Ascending aorta (tissue), 2 donors: ENCODE measurements at regions not wholly inside any gene's neighbourhood (a gene's known extent, or its start where the extent isn't known, plus 50 kb on each side); places are given as distances from the start of the nearest gene placed in this dataset.
A peak's percentile ranks its signal among the peaks of the same experiment; 100 is the strongest.

Source experiments
- DNase-seq, 2 donors: peaks; one replicate each; pipeline ENCODE4 v3.0.0-alpha.2; 2019; ENCODE audit warnings: low spot score in 2 of 2
- H3K27ac ChIP-seq, 2 donors: fragments of 200-600 bp; sonication (generic); one replicate each; pipeline ENCODE4 v1.5.1; 2016 to 2017; ENCODE audit warnings: mild to moderate bottlenecking in 1 of 2
- H3K27me3 ChIP-seq: fragments of 200-600 bp; sonication (generic); one replicate; pipeline ENCODE4 v1.5.1; 2017
- H3K36me3 ChIP-seq, 2 donors: fragments of 200-600 bp; sonication (generic); one replicate each; pipeline ENCODE4 v1.5.1; 2016
- H3K4me1 ChIP-seq, 2 donors: fragments of 200-600 bp; sonication (generic); one replicate each; pipeline ENCODE4 v1.5.1; 2016 to 2017; ENCODE audit warnings: mild to moderate bottlenecking in 1 of 2
- H3K4me3 ChIP-seq, 2 donors: fragments of 200-600 bp; sonication (generic); one replicate each; pipeline ENCODE4 v1.5.1; 2016 to 2017; ENCODE audit warnings: mild to moderate bottlenecking in 1 of 2
- H3K9me3 ChIP-seq, 2 donors: fragments of 200-600 bp; sonication (generic); one replicate each; pipeline ENCODE4 v1.5.1; 2016
- CTCF ChIP-seq, 3 experiments: fragments of 200-600 bp in 2 of 3; fragments of 450-650 bp in 1 of 3; sonication (generic) in 2 of 3; IDR thresholded peaks; one replicate each; pipeline ENCODE4 v1.5.1; 2016 to 2019; ENCODE audit warnings: antibody characterized with exemption in 3 of 3, mild to moderate bottlenecking in 1 of 3, moderate library complexity in 1 of 3
- intact Hi-C: fragments of 100-400 bp; cut with DNase I; formaldehyde crosslinking; loops from one replicate; pipeline ENCODE4 v1.15.1; 2023

GRCh38 chr1:9429342-9429711 is 109.9 kb upstream of the SLC25A33 start:
- no peak for TF ChIP-seq CTCF (IDR thresholded peaks at IDR 0.05)
- intact Hi-C loops, result loop anchor here (1.0 to 2.0 kb wide), 2 partner anchors 12 to 15 kb away; no protein-coding TSS in a partner anchor
- Histone ChIP-seq H3K4me3 (peak overlapping the region; percentile 49 to 65), H3K27ac (peak overlapping the region; percentile 85 to 86), H3K36me3 (no peaks in the 10 kb centered on the region), H3K9me3 (no peaks in the 10 kb centered on the region), H3K4me1 (peaks cover 3 to 10% of the 10 kb centered on the region in 2 donors), H3K27me3 (no peaks in the 10 kb centered on the region)
- DNase-seq, result no peak

DNA sequence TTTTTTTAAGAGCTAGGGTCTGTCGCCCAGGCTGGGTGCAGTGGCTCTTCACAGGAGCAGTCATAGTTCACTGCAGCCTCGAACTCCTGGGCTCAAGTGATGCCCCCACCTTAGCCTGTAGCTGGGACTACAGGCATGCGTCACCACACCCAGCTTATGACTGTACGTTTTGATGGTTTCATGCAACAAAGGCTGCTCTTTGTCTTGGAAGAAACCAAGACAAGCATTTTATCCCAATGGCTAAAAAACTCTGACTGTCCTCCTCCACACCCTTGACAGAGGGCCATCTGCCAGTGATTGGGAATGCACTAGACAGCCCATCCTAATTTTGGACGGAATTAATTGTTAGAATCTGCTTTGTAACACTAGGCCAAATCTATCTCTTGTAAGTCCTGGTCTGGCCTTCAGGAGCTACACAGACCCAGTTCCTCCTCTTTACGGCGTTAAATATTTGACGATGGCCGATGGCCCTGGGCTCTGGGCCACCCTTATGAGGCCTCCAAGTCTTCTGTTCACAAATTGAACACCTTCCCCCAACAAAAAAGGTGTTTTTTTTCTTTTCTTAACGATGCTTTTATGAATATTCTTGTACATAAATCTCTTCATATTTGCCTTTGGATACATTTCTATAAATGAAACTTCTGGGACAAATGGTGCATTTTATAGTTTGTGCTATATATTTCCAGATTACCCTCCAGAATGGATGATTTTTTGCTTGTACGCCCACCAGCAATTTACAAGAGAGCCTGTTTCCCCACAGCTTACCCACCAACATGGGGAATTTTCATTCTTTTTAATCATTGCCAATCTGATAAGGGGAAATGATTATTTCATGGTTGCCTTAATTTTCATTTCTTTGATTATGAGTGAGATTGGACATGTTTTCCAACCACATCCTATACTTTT is 104.8 kb upstream of the SLC25A33 start:
- no peak for DNase-seq
- Histone ChIP-seq H3K4me3 (no peak overlapping the region), H3K36me3 (no peaks in the 10 kb centered on the region), H3K9me3 (no peaks in the 10 kb centered on the region), H3K27ac (peak overlapping the region in 1 of 2 donors; percentile 92), H3K4me1 (peaks cover 14 to 40% of the 10 kb centered on the region in 2 donors), H3K27me3 (no peaks in the 10 kb centered on the region)
- no peak for TF ChIP-seq CTCF (IDR thresholded peaks at IDR 0.05)
- intact Hi-C loops, result no loop called here

DNA sequence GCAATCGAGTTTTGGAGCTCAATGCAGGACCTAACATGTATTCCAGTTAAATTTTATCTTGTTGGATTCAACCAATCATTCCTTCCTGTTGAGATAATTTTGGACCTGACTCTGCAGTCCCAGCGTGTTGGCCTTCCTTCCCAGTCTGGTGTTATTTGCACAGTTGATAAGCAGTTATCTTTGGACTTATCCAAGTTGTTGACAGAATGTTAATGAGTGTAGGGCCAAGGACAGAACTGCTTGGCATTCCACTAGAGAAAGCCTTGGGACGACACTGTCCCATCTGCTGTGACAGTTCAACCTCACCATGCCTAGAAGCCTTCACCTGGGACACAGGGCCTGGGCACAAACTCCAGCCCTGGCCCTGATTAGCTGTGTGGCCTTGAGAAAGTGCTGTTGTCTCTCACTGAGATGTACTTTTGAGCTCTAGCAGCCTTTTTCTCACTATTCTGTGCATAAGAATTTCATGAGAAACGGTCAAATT is 104.1 kb upstream of the SLC25A33 start:
- Histone ChIP-seq H3K4me3 (no peak overlapping the region), H3K4me1 (peaks cover 14 to 36% of the 10 kb centered on the region in 2 donors), H3K27ac (peak overlapping the region; percentile 57 to 92), H3K9me3 (no peaks in the 10 kb centered on the region), H3K36me3 (no peaks in the 10 kb centered on the region), H3K27me3 (no peaks in the 10 kb centered on the region)
- no peak for DNase-seq
- intact Hi-C loops, result no loop called here
- no peak for TF ChIP-seq CTCF (IDR thresholded peaks at IDR 0.05)

GRCh38 chr1:9435854-9436640 is 103.2 kb upstream of the SLC25A33 start:
- Histone ChIP-seq H3K9me3 (no peaks in the 10 kb centered on the region), H3K36me3 (no peaks in the 10 kb centered on the region), H3K27me3 (no peaks in the 10 kb centered on the region), H3K27ac (peak overlapping the region; percentile 57 to 92), H3K4me1 (peaks cover 19 to 41% of the 10 kb centered on the region in 2 donors), H3K4me3 (no peak overlapping the region)
- no peak for TF ChIP-seq CTCF (IDR thresholded peaks at IDR 0.05)
- intact Hi-C loops, result no loop called here
- no peak for DNase-seq

DNA sequence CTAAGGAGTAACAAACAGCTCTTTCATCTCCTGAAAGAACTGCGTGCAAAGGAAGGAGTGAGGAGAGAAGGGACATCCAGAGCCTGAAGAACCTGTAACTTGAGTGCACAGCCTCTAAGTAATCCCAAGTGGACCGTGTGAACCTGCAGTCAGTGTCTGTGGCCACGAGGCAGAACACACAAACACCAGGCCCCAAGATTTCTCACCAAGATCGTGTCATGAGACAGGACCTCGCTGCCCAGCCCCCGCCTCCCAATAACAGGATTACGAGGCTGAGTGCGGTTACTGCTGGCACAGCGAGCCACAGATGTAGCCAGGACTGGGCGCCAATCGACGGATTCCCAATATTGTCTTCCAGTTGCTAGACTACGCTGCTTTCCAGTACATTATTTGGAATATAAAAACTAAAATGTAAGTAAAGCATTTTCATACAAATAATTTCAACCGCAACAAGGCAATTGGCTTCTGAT is 101.3 kb upstream of the SLC25A33 start:
- intact Hi-C loops, result loop anchor here (1.0 to 2.0 kb wide), 2 partner anchors 25 to 61 kb away; no protein-coding TSS in a partner anchor
- Histone ChIP-seq H3K27ac (peak overlapping the region; percentile 79 to 92), H3K4me3 (no peak overlapping the region), H3K9me3 (no peaks in the 10 kb centered on the region), H3K4me1 (peaks cover 25 to 57% of the 10 kb centered on the region in 2 donors), H3K36me3 (no peaks in the 10 kb centered on the region), H3K27me3 (no peaks in the 10 kb centered on the region)
- TF ChIP-seq CTCF (IDR thresholded peaks at IDR 0.05), result no peak
- DNase-seq, result peak in 1 of 2 donors; percentile 89
